GM03348 (cell line): ENCODE measurements at regions not wholly inside any gene's neighbourhood (a gene's known extent, or its start where the extent isn't known, plus 50 kb on each side); places are given as distances from the start of the nearest gene placed in this dataset.
"Not testable (repeated sequence)": the region's sequence is repeated elsewhere in the genome, so short reads cannot be mapped to it uniquely, and the experiment has no call there.

Experiments used
- DNase-seq: peaks from one replicate; pipeline ENCODE4 v3.0.0; 2012; ENCODE audit warnings: low spot score

DNA sequence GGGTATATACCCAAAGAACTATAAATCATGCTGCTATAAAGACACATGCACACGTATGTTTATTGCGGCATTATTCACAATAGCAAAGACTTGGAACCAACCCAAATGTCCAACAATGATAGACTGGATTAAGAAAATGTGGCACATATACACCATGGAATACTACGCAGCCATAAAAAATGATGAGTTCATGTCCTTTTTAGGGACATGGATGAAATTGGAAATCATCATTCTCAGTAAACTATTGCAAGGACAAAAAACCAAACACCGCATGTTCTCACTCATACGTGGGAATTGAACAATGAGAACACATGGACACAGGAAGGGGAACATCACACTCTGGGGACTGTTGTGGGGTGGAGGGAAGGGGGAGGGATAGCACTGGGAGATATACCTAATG lies 914.9 kb upstream of the SOX9 start:
- DNase-seq: not testable (repeated sequence)

- DNase-seq: peak; percentile 11
These were observed 912.6 kb upstream of the SOX9 start for GRCh38 chr17:71208111-71208704.

- DNase-seq: no peak
These were observed 906.9 kb upstream of the SOX9 start for GRCh38 chr17:71213936-71214335.

- no peak for DNase-seq
These were observed 903.1 kb upstream of the SOX9 start for GRCh38 chr17:71217769-71218168.

- no peak for DNase-seq
These were observed 895.8 kb upstream of the SOX9 start for GRCh38 chr17:71224824-71225575.

GRCh38 chr17:71227841-71228240 lies 893.0 kb upstream of the SOX9 start:
- DNase-seq: no peak

- peak; percentile 2 for DNase-seq
These were observed 891.8 kb upstream of the SOX9 start for GRCh38 chr17:71229070-71229469.

GRCh38 chr17:71232801-71233559 lies 887.8 kb upstream of the SOX9 start:
- no peak for DNase-seq

DNA sequence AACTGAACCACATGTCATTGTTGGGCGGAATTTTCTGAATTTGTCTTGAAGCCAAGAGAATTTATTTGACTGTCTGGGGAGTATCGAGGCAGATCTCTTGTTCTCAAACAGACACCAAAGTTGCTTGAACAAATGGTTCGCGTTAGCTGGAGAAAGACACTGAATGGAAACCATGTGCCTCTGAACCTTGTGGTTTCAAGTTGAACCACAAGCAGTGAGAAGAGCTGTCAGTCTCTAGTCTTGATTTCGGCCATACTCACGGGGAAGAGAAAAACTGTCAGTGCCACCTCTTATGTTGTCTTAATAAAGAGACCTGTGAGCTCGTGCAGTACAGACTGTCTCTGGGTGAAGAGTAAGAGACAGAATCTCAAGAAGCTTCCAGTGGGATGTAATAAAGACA lies 886.5 kb upstream of the SOX9 start:
- no peak for DNase-seq

- peak; percentile 51 for DNase-seq
These were observed 882.8 kb upstream of the SOX9 start for GRCh38 chr17:71237903-71238538.

DNA sequence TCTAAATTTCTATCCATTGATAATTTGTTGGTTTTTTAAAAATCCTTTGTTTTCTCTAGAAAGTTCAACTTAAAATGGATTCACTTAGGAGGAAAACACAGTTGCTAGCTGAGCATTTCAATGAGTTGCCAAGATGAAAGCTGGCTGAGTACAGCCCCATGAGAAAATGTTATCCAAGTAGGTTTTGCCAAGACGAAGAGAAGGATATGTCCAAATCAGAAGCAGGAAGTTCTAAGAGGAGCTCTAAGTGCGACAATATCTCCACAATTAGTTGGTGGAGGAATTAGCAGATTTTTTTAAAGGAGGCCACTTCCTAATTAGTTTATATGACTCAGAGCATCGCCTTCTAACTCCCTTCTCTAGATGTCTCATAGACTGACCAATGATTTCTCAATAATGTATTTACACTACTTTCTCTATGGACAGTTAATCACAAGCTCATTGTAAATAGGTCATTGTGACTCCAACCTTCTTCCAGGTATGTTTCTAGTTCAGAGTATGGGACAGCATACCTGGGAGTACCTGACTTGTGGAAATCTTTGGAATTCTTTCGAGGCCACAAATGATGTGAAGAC lies 873.3 kb upstream of the SOX9 start:
- DNase-seq: peak; percentile 26

GRCh38 chr17:71251276-71251675 lies 869.5 kb upstream of the SOX9 start:
- DNase-seq: peak; percentile 54

GRCh38 chr17:71251951-71252350 lies 868.9 kb upstream of the SOX9 start:
- DNase-seq: peak; percentile 61

DNA sequence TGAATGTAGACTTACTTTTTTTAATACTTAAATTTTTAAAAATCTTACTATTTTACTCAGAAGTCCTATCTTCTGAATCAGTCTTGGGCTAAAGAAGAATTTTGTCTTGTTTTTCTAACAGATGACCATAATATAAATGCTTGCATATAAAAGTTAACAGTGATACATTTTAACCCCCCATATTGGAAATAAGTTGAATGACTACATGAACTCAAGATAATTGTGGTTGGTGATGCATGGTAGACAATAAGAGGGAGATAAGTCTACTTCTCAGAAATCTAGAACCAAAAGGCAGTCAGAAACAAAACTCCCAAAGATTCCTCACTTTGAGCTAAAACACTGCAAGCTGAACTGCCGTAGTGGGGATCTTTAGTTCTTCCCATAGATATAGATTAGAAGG lies 868.4 kb upstream of the SOX9 start:
- peak; percentile 13 for DNase-seq

DNA sequence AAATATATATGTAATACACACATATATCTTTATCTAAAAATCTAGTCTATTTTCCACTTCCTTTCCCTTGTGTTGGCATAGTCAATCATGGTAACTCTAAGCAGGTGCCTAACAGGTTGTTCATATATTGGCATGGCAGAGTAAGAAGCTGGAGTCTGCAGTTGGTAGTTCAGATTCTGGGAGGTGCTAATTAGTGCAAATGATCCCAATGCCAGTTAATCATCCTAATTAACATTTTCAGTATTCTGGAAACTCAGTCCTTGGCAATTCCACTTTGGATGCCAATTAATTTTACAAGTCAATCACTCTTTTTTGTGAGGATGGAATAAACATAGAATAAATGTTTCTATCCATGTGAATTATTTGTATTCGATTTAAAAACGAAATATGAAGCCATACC lies 863.7 kb upstream of the SOX9 start:
- no peak for DNase-seq

GRCh38 chr17:71260366-71260940 lies 860.4 kb upstream of the SOX9 start:
- peak; percentile 32 for DNase-seq

- DNase-seq: no peak
These were observed 858.2 kb upstream of the SOX9 start for GRCh38 chr17:71262586-71262985.

DNA sequence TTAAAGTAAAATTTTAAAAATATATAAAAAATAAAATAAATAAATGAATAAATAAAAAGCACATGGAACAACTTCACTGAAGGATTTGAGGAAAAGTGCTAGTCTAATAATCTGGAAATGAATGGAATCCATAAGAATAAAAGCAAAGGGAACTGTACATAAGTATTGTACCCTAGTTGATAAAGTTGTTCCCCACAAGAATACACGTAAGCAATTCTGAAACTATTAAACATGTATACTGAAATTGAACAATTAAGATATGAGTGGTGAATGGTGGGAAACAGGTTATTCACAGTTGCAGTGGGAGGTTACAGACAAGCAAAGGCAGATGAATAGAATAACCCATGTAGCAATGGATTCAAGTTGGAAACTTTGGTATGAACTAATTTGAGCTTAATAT lies 853.2 kb upstream of the SOX9 start:
- DNase-seq: no peak

GRCh38 chr17:71269201-71269600 lies 851.6 kb upstream of the SOX9 start:
- DNase-seq: no peak

GRCh38 chr17:71273441-71273840 lies 847.4 kb upstream of the SOX9 start:
- peak; percentile 13 for DNase-seq

DNA sequence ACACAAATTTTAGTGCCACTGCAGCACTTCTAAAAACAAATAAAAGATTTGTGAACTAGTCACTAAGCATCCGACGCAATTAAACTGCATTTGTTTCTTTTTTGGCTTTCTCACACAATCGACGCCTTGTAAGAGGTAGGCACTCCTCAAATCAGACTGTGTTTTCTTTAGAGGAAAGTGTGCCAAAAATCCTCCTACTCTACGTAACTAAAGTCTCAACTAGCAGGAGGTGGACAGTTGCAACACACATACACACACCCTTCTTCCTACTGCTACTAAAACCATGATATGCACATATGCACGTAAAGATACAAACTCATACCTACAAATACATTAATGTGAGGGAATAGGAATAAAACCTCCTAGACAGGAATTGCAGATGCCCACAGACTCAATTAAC lies 844.7 kb upstream of the SOX9 start:
- no peak for DNase-seq

GRCh38 chr17:71283486-71283885 lies 837.3 kb upstream of the SOX9 start:
- DNase-seq: no peak
